Thoracic aorta (tissue), 2 donors: ENCODE measurements at regions not wholly inside any gene's neighbourhood (a gene's known extent, or its start where the extent isn't known, plus 50 kb on each side); places are given as distances from the start of the nearest gene placed in this dataset.

Experiments
- ATAC-seq: fragments of 150-250 bp; one replicate; pipeline ENCODE4 v1.8.0; 2017; ENCODE audit warnings: low read depth; ENCODE audit not compliant: insufficient number of reproducible peaks, low FRiP score
- DNase-seq: peaks from one replicate; pipeline ENCODE4 v3.0.0-alpha.2; 2020; ENCODE audit warnings: low spot score
- H3K27ac ChIP-seq, 2 donors: fragments of 200-600 bp; sonication (generic); 1 replicate in 1 of 2; 2 replicates in 1 of 2; pipeline ENCODE4 v1.5.1; 2016; ENCODE audit warnings: mild to moderate bottlenecking in 2 of 2, moderate library complexity in 2 of 2
- H3K27me3 ChIP-seq: fragments of 200-600 bp; sonication (generic); replicated peaks from 2 replicates; pipeline ENCODE4 v1.6.0; 2016; ENCODE audit warnings: mild to moderate bottlenecking; ENCODE audit not compliant: insufficient read depth
- H3K36me3 ChIP-seq: fragments of 200-600 bp; sonication (generic); one replicate; pipeline ENCODE4 v1.5.1; 2016
- H3K4me1 ChIP-seq, 2 donors: fragments of 200-600 bp; sonication (generic); 1 replicate in 1 of 2; 2 replicates in 1 of 2; pipeline versions ENCODE4 v1.5.1 to v1.6.0; 2016; ENCODE audit warnings: low read depth in 2 of 2, mild to moderate bottlenecking in 1 of 2; ENCODE audit not compliant: control insufficient read depth in 1 of 2
- H3K4me3 ChIP-seq: fragments of 200-600 bp; sonication (generic); 2 replicates; pipeline ENCODE4 v1.5.1; 2016; ENCODE audit warnings: mild to moderate bottlenecking
- H3K9me3 ChIP-seq: fragments of 200-600 bp; sonication (generic); 2 replicates; pipeline ENCODE4 v1.5.1; 2016
- TF ChIP-seq, protein P1 (sequence below): fragments of 200-600 bp; sonication (generic); IDR thresholded peaks from one replicate; pipeline ENCODE4 v1.5.1; 2019; ENCODE audit warnings: antibody characterized with exemption

DNA sequence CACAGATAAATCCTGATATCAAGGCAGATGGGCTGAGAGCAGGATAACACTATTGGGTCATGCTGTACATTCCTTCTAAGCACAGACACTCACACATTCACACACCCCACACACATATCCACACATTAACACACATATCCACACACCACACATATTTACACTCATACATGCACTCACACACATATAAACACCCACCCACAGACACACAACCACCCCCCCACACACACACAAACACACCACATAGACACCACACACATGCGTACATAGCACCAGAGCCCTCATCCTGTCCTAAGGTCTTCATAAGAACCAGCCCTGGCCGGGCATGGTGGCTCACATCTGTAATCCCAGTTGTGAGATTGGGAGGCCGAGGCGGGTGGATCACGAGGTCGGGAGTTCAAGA lies 322.3 kb upstream of the ADCY2 start:
- Histone ChIP-seq H3K36me3 (no peaks in the 10 kb centered on the region), H3K27me3 (no peaks in the 10 kb centered on the region), H3K9me3 (no peaks in the 10 kb centered on the region), H3K4me3 (no peak overlapping the region), H3K27ac (no peak overlapping the region), H3K4me1 (no peaks in the 10 kb centered on the region)
- TF ChIP-seq, protein P1, sequence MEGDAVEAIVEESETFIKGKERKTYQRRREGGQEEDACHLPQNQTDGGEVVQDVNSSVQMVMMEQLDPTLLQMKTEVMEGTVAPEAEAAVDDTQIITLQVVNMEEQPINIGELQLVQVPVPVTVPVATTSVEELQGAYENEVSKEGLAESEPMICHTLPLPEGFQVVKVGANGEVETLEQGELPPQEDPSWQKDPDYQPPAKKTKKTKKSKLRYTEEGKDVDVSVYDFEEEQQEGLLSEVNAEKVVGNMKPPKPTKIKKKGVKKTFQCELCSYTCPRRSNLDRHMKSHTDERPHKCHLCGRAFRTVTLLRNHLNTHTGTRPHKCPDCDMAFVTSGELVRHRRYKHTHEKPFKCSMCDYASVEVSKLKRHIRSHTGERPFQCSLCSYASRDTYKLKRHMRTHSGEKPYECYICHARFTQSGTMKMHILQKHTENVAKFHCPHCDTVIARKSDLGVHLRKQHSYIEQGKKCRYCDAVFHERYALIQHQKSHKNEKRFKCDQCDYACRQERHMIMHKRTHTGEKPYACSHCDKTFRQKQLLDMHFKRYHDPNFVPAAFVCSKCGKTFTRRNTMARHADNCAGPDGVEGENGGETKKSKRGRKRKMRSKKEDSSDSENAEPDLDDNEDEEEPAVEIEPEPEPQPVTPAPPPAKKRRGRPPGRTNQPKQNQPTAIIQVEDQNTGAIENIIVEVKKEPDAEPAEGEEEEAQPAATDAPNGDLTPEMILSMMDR, result no peak
- no peak for ATAC-seq
- DNase-seq, result no peak

DNA sequence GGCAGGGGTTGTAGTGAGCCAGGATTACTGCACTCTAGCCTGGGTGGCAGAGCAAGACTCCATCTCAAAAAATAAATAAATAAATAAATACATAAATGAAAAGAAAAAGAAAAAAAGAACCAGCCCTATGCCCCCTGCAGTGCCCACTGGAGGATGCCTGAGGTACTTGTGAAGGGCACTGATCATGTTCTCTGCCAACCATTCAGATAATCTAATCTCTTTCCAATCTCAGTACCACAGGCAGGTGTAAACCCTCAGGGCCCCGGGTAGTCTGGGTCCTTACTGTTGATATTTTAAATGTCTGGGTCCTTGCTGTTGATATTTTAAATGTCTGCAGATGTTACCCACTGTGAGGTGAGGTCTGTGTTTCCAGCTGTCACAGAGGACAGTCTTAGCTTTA lies 321.8 kb upstream of the ADCY2 start:
- no peak for DNase-seq

DNA sequence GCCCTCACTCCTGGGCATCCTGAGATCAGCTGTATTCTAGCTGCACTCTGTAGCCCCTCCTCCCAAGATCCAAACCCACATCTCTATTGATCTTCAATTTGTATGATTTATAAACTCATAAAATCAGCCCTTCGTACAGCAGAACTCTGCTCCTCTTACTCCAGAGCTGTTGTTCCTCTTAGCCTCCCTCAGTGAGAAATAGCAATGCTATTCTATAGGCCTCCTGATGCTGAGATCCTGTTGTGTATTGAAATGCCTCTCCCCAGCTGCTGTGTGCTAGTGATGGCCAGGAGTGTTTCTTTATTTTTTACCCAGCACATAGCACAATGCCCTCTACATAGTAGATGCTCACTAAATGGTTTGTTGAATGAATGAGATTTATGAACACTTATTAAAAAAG lies 320.5 kb upstream of the ADCY2 start:
- Histone ChIP-seq H3K27me3 (no peaks in the 10 kb centered on the region), H3K36me3 (no peaks in the 10 kb centered on the region), H3K9me3 (no peaks in the 10 kb centered on the region), H3K4me1 (no peaks in the 10 kb centered on the region), H3K27ac (no peak overlapping the region), H3K4me3 (no peak overlapping the region)
- TF ChIP-seq, protein P1, result no peak
- ATAC-seq, result no peak
- DNase-seq, result no peak

More for the DNA sequence above, 321.8 kb upstream of the ADCY2 start:
- Histone ChIP-seq H3K27me3 (no peaks in the 10 kb centered on the region), H3K36me3 (no peaks in the 10 kb centered on the region), H3K9me3 (no peaks in the 10 kb centered on the region), H3K27ac (no peak overlapping the region), H3K4me1 (no peaks in the 10 kb centered on the region), H3K4me3 (no peak overlapping the region)
- TF ChIP-seq, protein P1, result no peak
- ATAC-seq, result no peak

DNA sequence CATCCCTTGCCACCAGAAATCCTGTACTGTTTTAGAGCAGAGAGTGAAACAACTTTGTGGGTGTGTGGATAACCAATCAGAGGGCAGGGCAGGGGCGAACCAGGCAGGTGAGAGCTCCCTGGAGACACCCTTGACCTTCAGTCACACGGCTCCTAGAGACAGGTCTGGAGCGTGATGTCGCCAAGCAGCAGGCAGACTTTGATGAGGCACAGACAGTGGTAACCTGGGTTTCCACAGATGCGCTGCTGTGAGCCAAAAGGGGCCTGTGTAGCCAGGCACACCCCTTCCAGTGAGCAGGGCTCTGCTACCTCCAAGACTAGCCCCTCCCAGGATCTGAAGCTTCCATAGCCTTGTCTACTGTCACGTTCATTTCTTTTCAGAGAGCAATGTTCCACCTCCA lies 317.8 kb upstream of the ADCY2 start:
- Histone ChIP-seq H3K9me3 (no peaks in the 10 kb centered on the region), H3K27me3 (no peaks in the 10 kb centered on the region), H3K4me1 (no peaks in the 10 kb centered on the region), H3K4me3 (no peak overlapping the region), H3K36me3 (no peaks in the 10 kb centered on the region), H3K27ac (no peak overlapping the region)
- no peak for ATAC-seq
- TF ChIP-seq, protein P1, result no peak
- DNase-seq, result no peak

DNA sequence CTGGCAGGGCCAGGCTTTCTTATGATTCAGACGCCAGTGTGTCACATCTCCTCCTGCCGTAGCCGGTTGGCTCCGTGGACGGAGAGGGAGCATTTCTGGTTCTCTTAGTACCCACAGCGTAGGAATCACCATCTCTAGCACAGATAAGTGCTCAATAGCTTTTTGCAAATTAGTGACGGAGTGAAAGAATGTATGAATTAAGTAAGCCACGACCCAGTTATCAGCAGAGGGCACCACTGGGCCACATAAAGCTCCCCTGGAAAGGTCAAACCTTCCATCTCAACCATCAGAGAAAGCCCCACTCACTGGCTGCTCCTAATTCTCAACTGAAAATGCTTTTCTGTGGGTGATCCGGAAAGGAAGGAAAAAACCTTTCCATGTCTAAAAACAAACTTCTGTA lies 317.0 kb upstream of the ADCY2 start:
- peak; percentile 54 for ATAC-seq
- Histone ChIP-seq H3K4me1 (no peaks in the 10 kb centered on the region), H3K27ac (no peak overlapping the region), H3K9me3 (no peaks in the 10 kb centered on the region), H3K36me3 (no peaks in the 10 kb centered on the region), H3K4me3 (no peak overlapping the region), H3K27me3 (no peaks in the 10 kb centered on the region)
- TF ChIP-seq, protein P1, result no peak
- no peak for DNase-seq
